ENCODE measurements at regions not wholly inside any gene's neighbourhood (a gene's known extent, or its start where the extent isn't known, plus 50 kb on each side); places are given as distances from the start of the nearest gene placed in this dataset.

GRCh38 chr5:89992201-89992600, 417.4 kb downstream of the CETN3 start:
- Histone ChIP-seq H4K8ac (ENCODE audit: low read depth in 2 of 2, low read length in 2 of 2) (no peak overlapping the region), H4K91ac (ENCODE audit: insufficient read depth, low read depth, low read length) (no peak overlapping the region), H3K18ac (ENCODE audit: low read depth, low read length) (no peak overlapping the region), H2BK120ac (ENCODE audit: low read depth, low read length) (no peak overlapping the region), H2BK5ac (ENCODE audit: low read depth, low read length, poor library complexity, severe bottlenecking) (no peak overlapping the region), H2AK9ac (replicated peaks; ENCODE audit: low read depth, low read length, poor library complexity) (no peak overlapping the region), H3K4me1 (ENCODE audit: control insufficient read depth, insufficient read depth, low read length) (no peaks in the 10 kb centered on the region), H3K56ac (ENCODE audit: extremely low read depth, insufficient read depth, low read length) (no peak overlapping the region), H3K27me3 (ENCODE audit: control insufficient read depth, insufficient read depth, low read length) (no peaks in the 10 kb centered on the region), H3K9ac (ENCODE audit: low read depth, low read length) (no peak overlapping the region), H2BK20ac (ENCODE audit: low read depth, low read length) (no peak overlapping the region), H3K23ac (ENCODE audit: low read depth, low read length) (no peak overlapping the region), H3K9me1 (ENCODE audit: insufficient read depth, low read length) (no peaks in the 10 kb centered on the region), H3K4me3 (ENCODE audit: insufficient read depth, low read depth, low read length) (no peak overlapping the region), H3K14ac (replicated peaks; ENCODE audit: low read depth, low read length) (no peak overlapping the region), H4K5ac (ENCODE audit: low read depth, low read length) (no peak overlapping the region), H2BK15ac (ENCODE audit: low read depth, low read length) (no peak overlapping the region), H3K4ac (ENCODE audit: low read depth, low read length) (no peak overlapping the region), H3K4me2 (ENCODE audit: low read depth, low read length) (no peak overlapping the region), H3K9me3 (ENCODE audit: control insufficient read depth, insufficient read depth, low read length) (peaks cover 7% of the 10 kb centered on the region), H4K20me1 (ENCODE audit: insufficient read depth, low read length) (no peaks in the 10 kb centered on the region), H3K36me3 (ENCODE audit: control insufficient read depth, insufficient read depth, low read length) (no peaks in the 10 kb centered on the region), H2AFZ (replicated peaks; ENCODE audit: low read length, poor library complexity) (no peak overlapping the region), H3K27ac (ENCODE audit: insufficient read depth, low read length) (no peak overlapping the region), H2AK5ac (ENCODE audit: low read depth, low read length) (no peak overlapping the region), H3K79me1 (ENCODE audit: low read depth in 1 of 2, low read length in 2 of 2) (no peaks in the 10 kb centered on the region)
- POLR2A ChIA-PET (ENCODE audit: unreplicated experiment) = no interaction called here
- dilution Hi-C loops (cut with HindIII; ENCODE audit: low sequenced_read_pairs, unreplicated experiment) = no loop called here
- intact Hi-C loops (cut with micrococcal nuclease) = no loop called here
- no TSS peak for BruUV-seq (replicated peaks)
- ATAC-seq (ENCODE audit: low read depth) (no peak), DNase-seq (no peak)
- CTCF ChIA-PET = no interaction called here
- WGBS, 2 experiments (ENCODE audit: extremely low coverage in 2 of 2, insufficient read length in 1 of 2) = 40% methylated on average over 1 of the region's 3 CpGs; no CpG with 5 or more reads in 1 of the 2 experiments
- in situ Hi-C loops (cut with MboI; ENCODE audit: low sequenced_read_pairs) = no loop called here
- TF ChIP-seq MXI1 (IDR thresholded peaks at IDR 0.05; ENCODE audit: borderline replicate concordance, low read depth, low read length) (no peak), CHD1 (IDR thresholded peaks at IDR 0.05; ENCODE audit: low read depth, low read length) (no peak), NFE2L2 (IDR thresholded peaks at IDR 0.05; ENCODE audit: low read depth, low read length) (no peak), USF2 (IDR thresholded peaks at IDR 0.05; ENCODE audit: low read depth, low read length) (no peak), FOS (IDR thresholded peaks at IDR 0.05; ENCODE audit: low read depth, low read length) (no peak), CEBPB (IDR thresholded peaks at IDR 0.05; ENCODE audit: low read depth, low read length) (no peak), MAZ (IDR thresholded peaks at IDR 0.05; ENCODE audit: borderline replicate concordance, low read depth, low read length) (no peak), MAFK (IDR thresholded peaks at IDR 0.05; ENCODE audit: low read depth, low read length) (no peak), POLR2A (IDR thresholded peaks at IDR 0.05; ENCODE audit: low read depth, low read length) (no peak), BHLHE40 (IDR thresholded peaks at IDR 0.05; ENCODE audit: low read depth, low read length) (no peak), RFX5 (IDR thresholded peaks at IDR 0.05; ENCODE audit: low read depth, low read length) (no peak), RAD21 (IDR thresholded peaks at IDR 0.05; ENCODE audit: low read length) (no peak), RCOR1 (IDR thresholded peaks at IDR 0.05; ENCODE audit: insufficient replicate concordance, low read length) (no peak), SMC3 (IDR thresholded peaks at IDR 0.05; ENCODE audit: low read depth, low read length) (no peak)
- TF ChIP-seq, protein P1, sequence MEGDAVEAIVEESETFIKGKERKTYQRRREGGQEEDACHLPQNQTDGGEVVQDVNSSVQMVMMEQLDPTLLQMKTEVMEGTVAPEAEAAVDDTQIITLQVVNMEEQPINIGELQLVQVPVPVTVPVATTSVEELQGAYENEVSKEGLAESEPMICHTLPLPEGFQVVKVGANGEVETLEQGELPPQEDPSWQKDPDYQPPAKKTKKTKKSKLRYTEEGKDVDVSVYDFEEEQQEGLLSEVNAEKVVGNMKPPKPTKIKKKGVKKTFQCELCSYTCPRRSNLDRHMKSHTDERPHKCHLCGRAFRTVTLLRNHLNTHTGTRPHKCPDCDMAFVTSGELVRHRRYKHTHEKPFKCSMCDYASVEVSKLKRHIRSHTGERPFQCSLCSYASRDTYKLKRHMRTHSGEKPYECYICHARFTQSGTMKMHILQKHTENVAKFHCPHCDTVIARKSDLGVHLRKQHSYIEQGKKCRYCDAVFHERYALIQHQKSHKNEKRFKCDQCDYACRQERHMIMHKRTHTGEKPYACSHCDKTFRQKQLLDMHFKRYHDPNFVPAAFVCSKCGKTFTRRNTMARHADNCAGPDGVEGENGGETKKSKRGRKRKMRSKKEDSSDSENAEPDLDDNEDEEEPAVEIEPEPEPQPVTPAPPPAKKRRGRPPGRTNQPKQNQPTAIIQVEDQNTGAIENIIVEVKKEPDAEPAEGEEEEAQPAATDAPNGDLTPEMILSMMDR (conservative IDR thresholded peaks at IDR 0.05; ENCODE audit: low read depth, low read length) = no peak
- TF ChIP-seq, protein P2, sequence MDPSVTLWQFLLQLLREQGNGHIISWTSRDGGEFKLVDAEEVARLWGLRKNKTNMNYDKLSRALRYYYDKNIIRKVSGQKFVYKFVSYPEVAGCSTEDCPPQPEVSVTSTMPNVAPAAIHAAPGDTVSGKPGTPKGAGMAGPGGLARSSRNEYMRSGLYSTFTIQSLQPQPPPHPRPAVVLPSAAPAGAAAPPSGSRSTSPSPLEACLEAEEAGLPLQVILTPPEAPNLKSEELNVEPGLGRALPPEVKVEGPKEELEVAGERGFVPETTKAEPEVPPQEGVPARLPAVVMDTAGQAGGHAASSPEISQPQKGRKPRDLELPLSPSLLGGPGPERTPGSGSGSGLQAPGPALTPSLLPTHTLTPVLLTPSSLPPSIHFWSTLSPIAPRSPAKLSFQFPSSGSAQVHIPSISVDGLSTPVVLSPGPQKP (IDR thresholded peaks at IDR 0.05; ENCODE audit: borderline replicate concordance, low read depth, low read length) = no peak
